Suprapubic skin (tissue), 4 donors: ENCODE measurements at regions not wholly inside any gene's neighbourhood (a gene's known extent, or its start where the extent isn't known, plus 50 kb on each side); places are given as distances from the start of the nearest gene placed in this dataset.

Experiments used
- CTCF ChIP-seq, 2 donors: fragments of 200-600 bp in 1 of 2; fragments of 450-650 bp in 1 of 2; sonication (generic) in 1 of 2; IDR thresholded peaks; one replicate each; pipeline ENCODE4 v1.5.1; 2016 to 2019; ENCODE audit warnings: antibody characterized with exemption in 2 of 2, mild to moderate bottlenecking in 1 of 2, moderate library complexity in 1 of 2
- EP300 ChIP-seq: sonication (generic); formaldehyde crosslinking; IDR thresholded peaks from one replicate; pipeline ENCODE4 v1.6.1; 2017; ENCODE audit warnings: antibody characterized with exemption
- POLR2AphosphoS5 ChIP-seq, 3 donors: sonication (generic); formaldehyde crosslinking; IDR thresholded peaks; one replicate each; pipeline ENCODE4 v1.6.1; 2017; ENCODE audit warnings: antibody characterized with exemption in 3 of 3

GRCh38 chr1:4974981-4975685 lies 320.7 kb downstream of the AJAP1 start:
- TF ChIP-seq CTCF (IDR thresholded peaks at IDR 0.05) = no peak
- TF ChIP-seq EP300 = no peak
- no peak for TF ChIP-seq POLR2AphosphoS5 (IDR thresholded peaks at IDR 0.05)
